AG20443 (cell line): ENCODE measurements at regions not wholly inside any gene's neighbourhood (a gene's known extent, or its start where the extent isn't known, plus 50 kb on each side); places are given as distances from the start of the nearest gene placed in this dataset.

Experiments used
- DNase-seq: peaks from one replicate; pipeline ENCODE4 v3.0.0; 2012; ENCODE audit warnings: low spot score, mixed read lengths

DNA sequence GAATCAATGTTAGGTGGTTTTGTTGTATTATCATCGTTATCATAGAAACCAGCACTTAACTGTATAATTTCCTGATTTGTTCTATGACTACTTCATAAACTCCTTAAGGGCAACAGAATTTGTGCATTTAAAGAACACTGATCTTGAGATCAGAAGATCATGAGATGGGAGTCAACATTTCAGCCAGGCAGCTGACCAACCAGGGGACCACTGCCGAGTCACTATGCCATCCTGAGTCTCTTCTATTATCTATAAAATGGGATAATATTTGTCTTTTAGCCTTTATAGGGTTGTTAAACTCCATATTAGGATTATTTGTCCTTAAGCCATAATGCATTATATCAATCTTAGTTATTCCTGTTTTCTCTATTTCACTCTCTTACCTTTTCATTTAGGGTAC is 261.7 kb downstream of the GPAM start:
- DNase-seq = no peak

DNA sequence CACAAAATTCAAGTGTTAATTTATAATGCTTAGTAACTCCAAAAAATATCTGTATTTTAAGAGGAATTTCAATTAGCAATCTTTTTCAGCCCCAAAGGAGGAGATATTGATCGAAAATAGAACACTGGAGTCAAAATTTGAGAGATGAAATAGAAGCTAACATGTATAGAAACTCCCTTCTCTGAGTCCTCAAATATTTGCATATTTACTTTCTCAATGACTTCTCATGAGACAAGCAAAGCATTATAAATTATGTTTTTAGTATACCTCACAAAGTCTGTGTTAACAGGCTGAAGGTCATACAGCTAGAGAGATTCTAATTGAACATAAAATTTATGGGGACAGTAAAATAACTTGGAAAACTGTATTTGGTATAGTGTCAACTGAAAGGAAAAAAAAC is 260.5 kb downstream of the GPAM start:
- DNase-seq = no peak

DNA sequence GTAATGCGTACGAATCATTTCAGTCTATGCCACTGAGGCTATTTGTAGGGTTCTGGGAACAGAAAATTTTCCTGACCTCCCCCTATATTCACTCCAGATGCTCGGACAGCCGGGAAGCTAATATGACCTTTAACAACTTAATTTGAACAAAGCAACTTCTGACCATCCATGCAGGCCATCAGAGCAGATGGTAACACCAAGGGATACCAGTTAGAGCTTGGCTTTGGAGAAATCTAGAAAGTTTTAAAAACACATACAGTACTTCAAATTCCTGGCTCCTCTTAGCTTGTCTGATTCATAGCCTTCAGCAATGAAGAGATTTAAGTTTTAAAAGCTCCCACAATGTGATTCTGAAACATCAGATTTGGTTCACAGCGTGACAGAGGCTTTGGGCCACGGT is 257.3 kb downstream of the GPAM start:
- no peak for DNase-seq

DNA sequence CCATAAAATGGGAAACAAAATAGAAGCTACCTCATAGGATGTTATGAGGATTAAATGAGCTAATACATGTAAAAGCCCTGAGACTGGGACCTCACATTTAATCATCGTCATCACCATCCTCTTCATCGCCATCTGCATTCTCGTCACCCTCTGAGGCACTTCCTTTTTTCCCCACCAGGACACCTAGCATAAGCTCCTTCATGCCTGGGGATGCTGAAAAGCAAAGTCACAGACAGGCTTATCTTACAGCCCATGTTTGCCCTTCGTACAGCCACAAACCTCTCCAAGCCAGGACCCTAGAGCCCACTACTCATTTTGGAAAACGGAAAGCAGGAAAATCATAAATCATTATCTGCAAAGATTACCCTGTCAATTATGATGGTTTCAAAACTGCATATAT is 249.6 kb downstream of the GPAM start:
- DNase-seq = no peak

DNA sequence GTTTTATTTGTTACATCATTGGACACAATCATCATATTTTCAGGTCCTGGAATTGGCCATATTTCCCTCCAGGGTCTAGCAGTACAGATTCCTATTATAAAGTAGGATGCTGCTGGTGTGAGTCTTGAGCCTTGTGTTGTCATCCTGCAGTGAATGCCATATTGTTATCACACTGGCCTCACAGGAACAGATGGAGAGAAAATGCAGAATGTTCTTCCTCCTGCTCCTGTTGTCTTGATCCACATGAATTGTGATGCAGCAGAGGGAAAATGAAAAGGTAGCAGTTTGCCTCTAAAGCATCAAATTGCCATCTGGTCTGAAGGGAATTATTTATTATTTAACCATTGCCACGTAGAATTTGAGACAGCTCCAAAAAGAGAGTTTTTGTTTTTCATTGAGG is 248.6 kb downstream of the GPAM start:
- DNase-seq = no peak

DNA sequence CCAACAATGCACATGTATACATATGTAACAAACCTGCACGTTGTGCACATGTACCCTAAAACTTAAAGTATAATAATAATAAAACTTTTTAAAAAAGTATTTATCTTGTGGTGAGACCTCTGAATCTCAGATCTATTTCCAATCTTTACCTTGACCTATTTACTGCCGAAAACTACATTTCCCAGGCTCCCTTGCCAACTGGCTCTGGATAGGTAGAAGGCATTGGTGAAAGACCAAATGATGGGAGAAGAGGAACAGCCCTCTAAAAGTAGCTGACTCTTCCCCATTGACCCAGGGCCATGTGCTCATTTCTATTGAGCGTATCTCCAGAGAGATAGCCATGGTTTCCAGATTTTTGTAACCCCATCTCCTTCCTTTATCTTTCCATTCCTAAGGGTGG is 247.4 kb downstream of the GPAM start:
- no peak for DNase-seq

DNA sequence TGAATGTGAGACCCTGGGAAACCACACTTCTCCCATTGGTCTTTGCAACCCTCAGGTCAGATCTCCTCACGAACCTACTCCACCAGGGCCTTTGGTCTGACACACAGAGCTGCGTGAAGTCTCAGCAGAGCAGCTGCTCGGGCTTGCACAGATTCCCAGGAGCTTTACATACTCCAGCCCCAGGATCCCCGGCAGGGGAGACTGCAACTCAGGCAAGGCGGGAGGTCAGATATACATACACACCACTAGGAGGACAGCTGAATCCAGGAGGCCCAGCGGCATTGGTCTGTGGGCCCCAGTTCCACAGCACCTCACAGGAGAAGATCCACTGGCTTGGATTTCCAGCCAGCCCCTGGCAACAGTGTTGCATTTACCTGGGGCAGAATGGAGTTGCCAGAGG is 239.2 kb downstream of the GPAM start:
- DNase-seq = no peak

DNA sequence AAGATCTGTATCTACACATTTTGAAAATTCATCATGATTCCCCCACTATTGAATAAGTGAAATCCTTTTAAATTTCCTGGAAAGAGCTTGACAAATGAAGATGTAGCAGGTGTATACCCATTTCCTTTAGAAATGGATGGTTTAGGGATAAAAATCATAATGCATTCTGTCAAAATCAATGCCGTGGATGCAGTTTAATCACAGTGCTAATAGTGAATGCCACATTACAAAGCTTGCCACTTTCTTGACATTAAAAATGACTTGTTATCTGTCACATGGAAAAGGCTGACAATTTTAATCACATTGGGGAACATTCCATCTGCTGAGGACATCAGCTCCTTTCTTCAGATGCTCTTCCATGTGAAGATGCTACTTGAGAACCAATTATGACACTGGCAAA is 229.6 kb downstream of the GPAM start:
- DNase-seq = no peak

DNA sequence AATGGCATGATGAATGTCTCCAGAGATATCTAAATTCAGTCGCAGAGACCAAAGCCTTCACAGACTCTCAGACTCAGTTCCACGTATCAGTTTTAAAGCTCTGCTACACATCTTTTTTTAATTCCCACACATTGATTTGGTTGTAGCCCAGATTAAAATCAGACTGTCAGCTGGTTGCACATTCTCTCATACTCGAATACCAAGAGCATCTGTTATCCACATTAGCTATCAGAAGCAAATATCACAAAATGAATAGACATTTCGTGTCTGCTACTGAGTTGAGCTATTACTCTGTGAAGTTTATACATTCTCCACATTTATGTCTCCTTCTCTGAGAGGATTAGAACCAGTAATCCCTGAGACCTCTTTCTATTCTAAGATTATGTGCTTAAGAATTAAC is 229.2 kb downstream of the GPAM start:
- no peak for DNase-seq

DNA sequence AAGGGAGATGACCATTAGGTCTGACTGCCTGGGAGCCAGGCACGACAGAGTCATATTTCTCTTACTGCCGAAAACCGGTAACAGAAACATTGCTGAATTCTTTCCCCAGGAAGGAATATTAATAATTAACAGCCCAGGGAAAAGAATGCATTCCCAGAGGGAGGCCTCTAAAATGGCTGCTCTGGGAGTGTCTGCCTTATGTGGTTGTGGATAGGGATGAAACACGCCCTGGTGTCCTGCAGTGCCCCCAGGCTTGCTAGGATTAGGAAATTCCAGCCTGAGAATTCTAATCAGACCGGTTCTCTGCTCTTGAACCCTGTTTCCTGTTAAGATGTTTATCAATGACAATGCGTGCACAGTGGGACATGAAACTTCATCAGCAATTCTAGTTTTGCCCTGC is 226.7 kb downstream of the GPAM start:
- DNase-seq = no peak

DNA sequence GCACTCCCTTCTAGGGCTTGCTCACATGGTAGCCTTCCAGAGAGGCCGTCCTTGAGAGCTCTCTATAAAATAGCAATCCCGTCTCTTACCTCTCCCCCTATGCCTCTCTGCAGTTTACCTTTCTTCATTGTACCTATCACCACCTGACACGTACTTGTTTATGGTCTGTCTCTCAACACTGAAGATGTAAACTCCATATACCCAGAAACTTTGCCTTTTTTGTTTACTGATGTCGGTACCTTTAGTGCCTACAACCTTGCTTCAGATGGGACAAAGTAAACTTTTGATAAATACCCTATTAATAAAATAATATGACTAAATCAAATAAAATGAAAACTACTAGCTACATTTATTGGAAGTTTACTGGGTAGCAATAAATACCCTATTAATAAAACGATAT is 220.6 kb downstream of the GPAM start:
- no peak for DNase-seq

DNA sequence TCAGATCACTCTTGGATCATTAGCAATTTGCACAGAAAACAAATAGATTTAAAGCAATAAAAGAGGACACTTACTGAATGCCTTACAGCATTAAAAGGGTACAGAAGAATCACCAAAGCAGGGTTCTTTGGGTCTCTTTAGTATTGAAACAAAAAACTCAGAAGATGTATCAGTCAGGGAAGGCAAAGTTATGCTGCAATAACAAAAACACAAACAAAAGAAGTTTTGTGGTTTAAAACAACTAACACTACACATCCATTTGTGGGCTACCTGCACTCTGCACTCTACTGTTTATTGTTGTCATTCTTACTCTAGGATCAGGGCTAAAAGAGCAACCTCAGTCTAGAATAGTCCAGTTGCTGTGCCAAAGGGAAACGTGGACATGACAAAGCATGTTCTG is 216.4 kb downstream of the GPAM start:
- no peak for DNase-seq

DNA sequence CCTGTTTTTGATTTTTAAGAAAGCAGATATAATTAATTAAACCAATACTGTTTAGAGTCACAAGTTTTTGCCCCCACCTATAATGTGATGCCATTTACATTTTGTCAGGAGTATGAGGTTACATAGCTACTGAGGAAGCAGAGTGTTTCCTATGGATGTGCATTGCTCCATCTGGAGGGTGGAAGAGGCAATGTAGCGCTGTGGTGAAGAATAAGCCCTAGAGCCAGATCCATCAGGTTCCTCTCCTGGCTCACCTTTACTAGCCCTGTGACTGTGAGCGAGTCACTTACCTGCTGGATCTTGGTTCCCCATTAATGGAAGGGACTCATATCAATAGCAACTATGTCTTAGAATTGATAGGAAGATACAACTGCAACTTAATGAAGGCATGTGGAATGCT is 216.0 kb downstream of the GPAM start:
- DNase-seq = no peak

DNA sequence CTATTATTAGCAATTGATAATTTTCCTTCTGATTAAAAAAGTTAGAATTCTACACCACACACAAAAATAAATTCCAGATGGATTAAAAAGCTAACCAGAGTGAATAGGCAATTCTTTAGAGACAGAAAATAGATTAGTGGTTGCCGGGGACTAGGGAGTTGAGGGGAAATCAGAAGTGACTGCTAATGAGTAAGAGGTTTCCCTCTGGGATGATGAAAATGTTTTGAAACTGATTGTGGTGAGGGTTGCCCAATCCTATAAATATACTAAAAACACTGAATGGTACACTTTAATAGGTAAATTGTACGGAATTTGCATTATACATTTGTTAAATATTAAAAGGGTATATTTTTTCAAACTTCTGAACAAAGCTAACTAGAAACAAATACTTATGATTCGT is 214.9 kb downstream of the GPAM start:
- peak; percentile 19 for DNase-seq

DNA sequence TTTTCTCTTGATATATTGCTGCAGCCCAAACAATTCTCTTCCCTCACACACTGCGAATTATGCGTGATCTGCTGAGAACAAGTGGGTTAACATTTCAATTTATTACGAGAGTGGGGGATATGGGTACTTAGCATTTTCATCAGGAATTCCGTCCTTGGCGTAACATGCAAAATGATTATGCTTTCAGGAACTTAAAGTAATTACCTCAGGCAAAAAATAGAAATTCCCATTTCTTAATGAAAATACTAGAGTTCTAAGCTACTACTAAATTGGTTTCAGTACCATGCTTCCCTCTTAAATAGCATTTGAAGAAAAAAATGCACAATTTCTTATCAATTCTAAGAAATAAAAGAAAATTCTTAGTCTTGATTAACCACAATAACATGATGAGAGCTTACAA is 213.5 kb downstream of the GPAM start:
- DNase-seq = no peak

DNA sequence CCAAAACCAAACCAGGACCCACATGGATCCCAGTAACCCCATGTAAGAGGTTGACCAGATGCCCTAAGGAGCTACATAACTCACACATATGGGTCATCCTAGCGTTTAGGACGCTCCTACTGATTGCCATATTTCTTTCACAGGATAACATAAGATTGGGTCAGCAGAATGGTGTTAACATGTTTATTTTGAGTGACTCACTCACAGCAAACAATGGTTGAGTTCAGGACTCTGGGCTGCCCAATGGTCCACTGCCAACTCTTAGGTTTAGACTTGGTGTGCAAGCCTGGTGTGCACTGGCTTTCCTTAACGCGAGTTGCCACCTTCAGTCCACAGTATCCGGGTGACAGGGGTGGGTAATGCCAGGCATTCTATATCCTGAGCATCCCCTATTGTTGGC is 211.5 kb downstream of the GPAM start:
- no peak for DNase-seq

DNA sequence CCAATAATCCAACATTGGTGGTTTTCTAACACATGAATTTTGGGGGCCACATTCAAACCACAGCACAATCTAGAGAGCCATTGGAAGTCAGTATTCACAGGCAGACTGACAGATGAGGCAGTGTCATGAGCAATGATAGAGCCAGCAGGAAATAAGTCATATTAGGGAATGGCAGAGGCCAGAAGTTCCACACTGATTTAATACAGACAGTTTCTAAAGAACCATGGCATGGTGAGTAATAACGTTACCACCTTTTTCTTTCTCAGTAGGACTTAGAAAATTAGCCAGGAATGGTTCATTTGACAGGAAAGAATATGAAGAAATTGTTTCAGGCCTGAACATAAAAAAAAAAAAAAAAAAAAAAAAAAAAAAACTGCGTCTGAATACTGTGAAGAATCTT is 210.3 kb downstream of the GPAM start:
- peak; percentile 46 for DNase-seq

DNA sequence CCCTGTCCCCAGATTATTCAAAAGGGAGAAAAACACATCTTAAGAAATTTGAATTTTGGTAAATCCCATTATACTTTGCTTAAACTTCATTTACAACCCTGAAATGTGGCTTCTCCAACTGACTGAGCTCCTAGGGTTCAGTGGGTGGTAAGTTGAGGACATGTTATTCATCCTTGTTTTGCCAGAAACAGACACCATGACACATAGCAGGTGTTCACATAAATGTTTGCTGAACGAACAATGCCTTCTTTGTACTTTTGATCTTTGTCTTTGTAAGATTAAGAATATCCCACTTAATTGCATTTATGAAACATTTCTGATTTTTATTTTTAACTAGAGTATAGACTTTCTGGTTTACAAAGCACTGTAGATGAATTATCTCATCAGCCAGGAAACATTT is 209.7 kb downstream of the GPAM start:
- no peak for DNase-seq

DNA sequence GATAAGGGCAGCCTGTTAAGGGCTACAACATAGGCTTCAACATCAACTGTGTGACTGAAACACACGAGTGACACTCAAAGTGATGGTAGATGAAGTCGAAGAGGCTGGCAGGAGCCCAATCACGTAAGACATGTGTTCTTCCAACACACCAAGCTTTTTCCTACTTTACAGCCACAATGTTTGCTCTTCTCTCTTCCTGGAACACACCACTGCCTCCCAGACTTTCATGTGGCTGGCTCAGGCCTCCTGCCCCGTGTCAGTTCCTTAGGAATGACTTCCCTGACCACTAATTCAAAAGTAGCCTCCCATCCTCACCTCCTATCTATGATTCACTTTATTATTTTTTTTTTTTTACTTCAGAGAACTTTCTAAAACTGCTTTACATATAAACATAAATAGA is 209.2 kb downstream of the GPAM start:
- DNase-seq = no peak

DNA sequence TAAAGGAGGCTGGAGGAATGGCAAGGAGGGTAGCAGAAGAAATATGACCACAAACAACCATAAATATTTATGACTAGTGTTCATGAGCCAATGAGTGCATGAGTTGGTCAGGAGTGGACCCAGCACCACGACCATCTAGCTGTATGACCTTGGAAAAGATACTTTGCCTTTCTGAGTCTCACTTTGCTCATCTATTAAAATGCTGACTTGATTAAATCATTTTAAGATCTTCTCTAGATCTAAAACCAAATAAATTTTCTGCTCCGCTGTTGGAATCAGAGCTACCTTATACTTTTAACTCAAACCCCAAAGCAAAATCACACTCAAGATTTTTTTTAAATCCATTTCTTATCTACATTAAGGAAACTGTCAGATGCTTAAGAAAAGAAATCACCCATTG is 207.0 kb downstream of the GPAM start:
- DNase-seq = no peak

DNA sequence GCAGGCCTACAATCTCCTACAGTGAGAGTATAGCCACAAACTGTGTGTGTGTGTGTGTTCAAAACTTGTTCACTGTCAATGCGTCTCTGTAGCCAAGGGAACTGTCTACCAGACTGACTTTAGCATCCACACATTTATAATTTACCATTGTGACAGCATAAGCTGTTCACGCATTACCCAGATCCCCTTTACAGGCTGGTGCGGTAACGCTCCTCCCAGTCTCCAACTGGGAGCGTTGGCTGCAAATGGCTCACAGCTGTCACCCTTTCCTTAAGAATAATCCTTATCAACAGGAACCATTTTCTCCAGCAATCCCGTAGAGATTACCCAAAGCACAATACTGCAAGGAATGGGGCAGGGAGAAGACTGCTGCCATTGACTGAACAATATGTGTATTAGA is 199.5 kb downstream of the GPAM start:
- no peak for DNase-seq

DNA sequence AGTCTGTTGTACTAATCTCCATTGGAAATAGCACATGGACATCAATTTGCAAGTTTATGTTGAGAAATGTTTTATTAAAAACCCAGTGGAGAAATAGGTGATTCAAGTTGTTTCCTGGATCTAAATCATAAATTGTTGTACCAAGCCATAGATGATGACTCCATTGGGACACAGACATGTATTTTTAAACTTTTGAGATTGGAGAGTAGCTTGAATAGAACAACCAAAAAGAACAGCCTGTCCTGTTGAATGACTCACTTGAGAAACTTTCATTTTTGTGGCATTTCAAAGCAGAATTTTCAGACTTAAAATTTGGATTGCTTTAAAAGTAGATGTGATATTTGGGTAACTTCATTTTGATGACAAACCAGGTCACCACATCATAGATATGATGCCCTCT is 197.5 kb downstream of the GPAM start:
- peak; percentile 31 for DNase-seq

DNA sequence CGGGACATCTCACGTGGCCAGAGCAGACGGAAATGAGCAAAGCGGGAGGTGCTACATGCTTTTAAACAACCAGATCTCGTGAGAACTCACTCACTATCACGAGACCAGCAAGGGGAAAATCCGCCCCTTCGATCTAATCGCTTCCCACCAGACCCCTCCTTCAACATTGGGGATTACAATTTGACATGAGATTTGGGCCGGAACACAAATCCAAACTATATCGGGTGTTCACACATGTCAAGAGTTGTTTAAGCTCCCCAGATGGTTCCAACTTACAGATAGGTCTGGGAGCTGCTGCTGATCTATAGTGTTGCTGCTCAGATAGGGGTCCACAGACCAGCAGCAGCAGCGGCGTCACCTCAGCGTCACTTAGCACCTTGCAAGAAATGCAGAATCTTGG is 194.9 kb downstream of the GPAM start:
- no peak for DNase-seq

DNA sequence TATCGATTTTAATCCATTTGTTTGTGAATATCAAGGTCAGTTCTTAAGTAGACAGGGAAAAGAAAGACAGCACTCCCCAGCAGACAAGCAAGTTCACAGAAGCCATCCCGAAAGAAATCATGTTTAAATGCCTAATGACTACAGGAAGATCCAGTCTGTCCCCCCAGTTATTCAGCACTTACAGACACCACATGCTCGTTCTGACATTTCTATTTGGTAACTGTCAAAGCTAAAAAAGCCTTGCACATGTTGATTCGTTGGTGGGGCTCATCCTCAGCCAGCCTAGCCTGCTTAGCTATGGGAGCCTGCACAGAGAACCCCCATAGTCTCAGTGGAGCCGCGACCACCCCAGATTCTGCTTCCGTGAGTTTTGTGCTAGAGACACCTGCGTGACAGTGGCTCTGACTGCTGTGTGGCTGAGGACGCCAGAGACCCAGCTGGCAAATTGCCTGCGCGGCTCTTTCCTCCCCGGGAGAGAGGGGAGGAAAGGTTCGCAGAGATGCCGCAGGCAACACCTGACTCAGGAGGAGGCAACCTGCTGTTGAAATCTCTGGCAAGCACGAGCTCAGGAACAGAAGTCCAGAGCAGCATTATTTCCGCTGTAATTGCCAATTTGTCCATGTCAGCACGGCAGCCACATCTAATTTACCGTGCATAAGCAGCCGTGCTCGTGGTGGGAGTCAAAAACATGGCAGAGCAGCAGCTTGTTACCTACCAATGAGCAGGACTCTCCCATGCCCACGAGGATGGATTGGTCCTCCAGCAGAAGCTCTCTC is 194.2 kb downstream of the GPAM start:
- no peak for DNase-seq

DNA sequence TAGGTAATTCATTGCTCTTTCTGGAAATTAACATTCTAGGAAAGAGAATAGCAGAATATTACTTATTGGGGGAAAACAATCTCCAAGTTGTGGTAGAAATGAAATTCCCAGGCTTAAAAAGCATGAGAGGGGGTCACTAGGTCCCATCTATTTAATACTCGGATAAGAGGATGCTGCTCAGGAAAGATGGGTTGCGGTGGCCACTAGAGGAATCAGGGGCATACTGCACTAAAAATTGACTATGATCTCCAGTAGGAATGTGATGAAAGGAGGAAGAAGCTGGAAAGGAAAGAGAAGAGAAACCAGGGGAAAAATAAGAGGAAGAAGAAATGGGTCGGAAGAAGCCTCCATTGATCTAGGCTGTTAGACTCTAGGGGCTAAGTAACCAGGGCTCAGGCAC is 192.8 kb downstream of the GPAM start:
- DNase-seq = peak; percentile 25
